ENCODE measurements at regions not wholly inside any gene's neighbourhood (a gene's known extent, or its start where the extent isn't known, plus 50 kb on each side); places are given as distances from the start of the nearest gene placed in this dataset.

GRCh38 chr20:22429175-22430153 is 154.9 kb downstream of the FOXA2 start (continued):
- TF ChIP-seq DPF2 (CRISPR knock-in tag; IDR thresholded peaks at IDR 0.05; ENCODE audit: borderline replicate concordance, low read depth) (peak; percentile 87), DZIP1 (CRISPR knock-in tag; IDR thresholded peaks at IDR 0.05) (no peak; the same call in 1 of the 2 replicates), ZNF556 (CRISPR knock-in tag; IDR thresholded peaks at IDR 0.05; ENCODE audit: borderline replicate concordance) (peak; percentile 73; the same call in 1 of the 2 replicates), EED (CRISPR knock-in tag; IDR thresholded peaks at IDR 0.05) (no peak), TAF1 (CRISPR knock-in tag; IDR thresholded peaks at IDR 0.05) (no peak), TRIM22 (IDR thresholded peaks at IDR 0.05) (no peak), RERE (CRISPR knock-in tag; IDR thresholded peaks at IDR 0.05; ENCODE audit: low read depth) (peak; percentile 35; the same call in 1 of the 2 replicates), ZBTB26 (CRISPR knock-in tag; IDR thresholded peaks at IDR 0.05; ENCODE audit: borderline replicate concordance) (no peak), ZKSCAN1 (IDR thresholded peaks at IDR 0.05; ENCODE audit: low read length) (no peak), ZNF317 (CRISPR knock-in tag; IDR thresholded peaks at IDR 0.05) (peak; percentile 73; the same call in 1 of the 2 replicates), ZBTB44 (CRISPR knock-in tag; IDR thresholded peaks at IDR 0.05) (peak; percentile 46; the same call in 1 of the 2 replicates), ATF6 (CRISPR knock-in tag; conservative IDR thresholded peaks at IDR 0.05) (peak; percentile 48; the same call in 1 of the 2 replicates)

Measured in HepG2 (cell line).